OCI-LY1 (cell line): ENCODE measurements at regions not wholly inside any gene's neighbourhood (a gene's known extent, or its start where the extent isn't known, plus 50 kb on each side); places are given as distances from the start of the nearest gene placed in this dataset.

Experiments used
- EZH2 ChIP-seq: fragments of 200-600 bp; sonication (generic), shearing (Covaris generic); IDR thresholded peaks from 2 replicates; pipeline ENCODE4 v1.8.0; 2017; ENCODE audit warnings: borderline replicate concordance, mixed run types, mild to moderate bottlenecking, antibody characterized with exemption, low read length, moderate library complexity, mixed read lengths
- TF ChIP-seq, protein P1 (sequence below): fragments of 200-600 bp; sonication (generic), shearing (Covaris generic); IDR thresholded peaks from 2 replicates; pipeline ENCODE4 v1.5.1; 2017; ENCODE audit warnings: mild to moderate bottlenecking, antibody characterized with exemption, low read length, moderate library complexity, mixed read lengths

DNA sequence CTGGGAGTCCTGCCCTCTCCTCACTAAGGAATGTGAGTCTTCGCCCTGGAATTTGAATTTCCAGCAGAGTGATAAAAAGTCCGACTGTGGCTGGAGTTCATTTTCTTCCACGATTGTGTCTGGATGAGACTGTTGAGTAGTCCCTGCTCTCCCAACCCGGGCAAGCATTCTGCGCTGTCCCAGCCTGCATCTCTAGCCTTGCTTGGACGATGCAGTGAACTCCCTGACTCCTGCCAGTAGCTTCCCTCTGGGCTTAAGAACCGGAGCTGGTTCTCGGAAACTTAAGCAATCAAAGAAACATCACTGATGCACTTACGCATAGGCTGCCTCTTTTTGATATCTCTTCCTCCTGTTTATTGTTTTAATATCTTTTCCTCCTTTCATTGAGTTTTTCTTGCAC is 116.0 kb upstream of the FZD8 start:
- TF ChIP-seq, protein P1, sequence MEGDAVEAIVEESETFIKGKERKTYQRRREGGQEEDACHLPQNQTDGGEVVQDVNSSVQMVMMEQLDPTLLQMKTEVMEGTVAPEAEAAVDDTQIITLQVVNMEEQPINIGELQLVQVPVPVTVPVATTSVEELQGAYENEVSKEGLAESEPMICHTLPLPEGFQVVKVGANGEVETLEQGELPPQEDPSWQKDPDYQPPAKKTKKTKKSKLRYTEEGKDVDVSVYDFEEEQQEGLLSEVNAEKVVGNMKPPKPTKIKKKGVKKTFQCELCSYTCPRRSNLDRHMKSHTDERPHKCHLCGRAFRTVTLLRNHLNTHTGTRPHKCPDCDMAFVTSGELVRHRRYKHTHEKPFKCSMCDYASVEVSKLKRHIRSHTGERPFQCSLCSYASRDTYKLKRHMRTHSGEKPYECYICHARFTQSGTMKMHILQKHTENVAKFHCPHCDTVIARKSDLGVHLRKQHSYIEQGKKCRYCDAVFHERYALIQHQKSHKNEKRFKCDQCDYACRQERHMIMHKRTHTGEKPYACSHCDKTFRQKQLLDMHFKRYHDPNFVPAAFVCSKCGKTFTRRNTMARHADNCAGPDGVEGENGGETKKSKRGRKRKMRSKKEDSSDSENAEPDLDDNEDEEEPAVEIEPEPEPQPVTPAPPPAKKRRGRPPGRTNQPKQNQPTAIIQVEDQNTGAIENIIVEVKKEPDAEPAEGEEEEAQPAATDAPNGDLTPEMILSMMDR = no peak
- TF ChIP-seq EZH2 = no peak
